ENCODE measurements at regions not wholly inside any gene's neighbourhood (a gene's known extent, or its start where the extent isn't known, plus 50 kb on each side); places are given as distances from the start of the nearest gene placed in this dataset.

- TF ChIP-seq EZH2 (IDR thresholded peaks at IDR 0.05; ENCODE audit: low read depth): no peak
- TF ChIP-seq CTCF (conservative IDR thresholded peaks at IDR 0.05): no peak
Measured at GRCh38 chr12:39675263-39675662, 55.7 kb upstream of the ABCD2 start.
